22Rv1 (cell line): ENCODE measurements at regions not wholly inside any gene's neighbourhood (a gene's known extent, or its start where the extent isn't known, plus 50 kb on each side); places are given as distances from the start of the nearest gene placed in this dataset.

ENCODE experiments used
- CTCF ChIP-seq: fragments of 450-650 bp; IDR thresholded peaks from 2 replicates; pipeline ENCODE4 v1.5.1; 2017; ENCODE audit warnings: mild to moderate bottlenecking
- ZFX ChIP-seq: fragments of 450-650 bp; IDR thresholded peaks from 2 replicates; pipeline ENCODE4 v1.6.1; 2017; ENCODE audit warnings: antibody characterized with exemption, borderline replicate concordance

DNA sequence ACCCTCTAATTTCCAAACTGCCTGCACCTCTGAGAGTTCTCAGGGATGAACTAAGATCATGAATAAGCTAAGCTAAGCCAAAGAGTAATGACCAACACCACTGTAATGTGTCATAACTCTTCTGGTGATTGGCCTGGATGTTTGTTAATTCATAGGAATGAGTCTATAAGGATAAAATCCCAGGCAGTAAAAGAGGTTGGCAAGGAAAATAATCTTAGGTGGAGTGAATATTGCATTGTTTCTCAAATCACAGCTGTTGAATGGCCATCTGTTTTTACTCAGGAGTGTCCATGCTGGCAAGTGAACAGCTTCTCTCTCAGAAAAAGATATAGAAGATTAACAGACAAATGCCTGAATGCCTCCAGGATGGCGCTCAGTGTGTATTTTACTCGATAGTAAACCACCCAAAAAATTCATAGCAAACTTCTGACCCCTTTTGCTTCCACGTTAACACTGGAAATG, 60.8 kb upstream of the GLS start:
- TF ChIP-seq CTCF (no peak), ZFX (no peak)
